NCI-H2029 treated with DMSO at 0.1 percent for 48 hours (cell line): ENCODE measurements at regions not wholly inside any gene's neighbourhood (a gene's known extent, or its start where the extent isn't known, plus 50 kb on each side); places are given as distances from the start of the nearest gene placed in this dataset.
A peak's percentile ranks its signal among the peaks of the same experiment; 100 is the strongest.
"Not testable (repeated sequence)": the region's sequence is repeated elsewhere in the genome, so short reads cannot be mapped to it uniquely, and the experiment has no call there.

Source experiments
- DNase-seq: peaks from one replicate; lab custom pipeline; 2025; lab: John Stamatoyannopoulos, UW

GRCh38 chr1:157460381-157460780 is 91.9 kb downstream of the FCRL5 start:
- no peak for DNase-seq

GRCh38 chr1:157457279-157457678 is 95.0 kb downstream of the FCRL5 start:
- DNase-seq, result no peak

- no peak for DNase-seq
Measured at GRCh38 chr1:157455318-157455717, 97.0 kb downstream of the FCRL5 start.

GRCh38 chr1:157450106-157450505 is 102.2 kb downstream of the FCRL5 start:
- no peak for DNase-seq

- DNase-seq, result no peak
Measured at GRCh38 chr1:157448636-157449035, 103.7 kb downstream of the FCRL5 start.

- DNase-seq, result not testable (repeated sequence)
Measured at GRCh38 chr1:157446356-157446755, 106.0 kb downstream of the FCRL5 start.

- not testable (repeated sequence) for DNase-seq
Measured at GRCh38 chr1:157445616-157446140, 106.6 kb downstream of the FCRL5 start.

GRCh38 chr1:157442065-157442464 is 110.2 kb downstream of the FCRL5 start:
- DNase-seq, result no peak

GRCh38 chr1:157439302-157439954 is 112.9 kb downstream of the FCRL5 start:
- DNase-seq, result no peak

GRCh38 chr1:157438613-157439012 is 113.7 kb downstream of the FCRL5 start:
- peak; percentile 52 for DNase-seq

- no peak for DNase-seq
Measured at GRCh38 chr1:157438146-157438545, 114.2 kb downstream of the FCRL5 start.

GRCh38 chr1:157437296-157437695 is 115.0 kb downstream of the FCRL5 start:
- DNase-seq, result no peak

GRCh38 chr1:157431751-157432150 is 120.6 kb downstream of the FCRL5 start:
- no peak for DNase-seq

- no peak for DNase-seq
Measured at GRCh38 chr1:157429601-157430240, 122.6 kb downstream of the FCRL5 start.

GRCh38 chr1:157423764-157424163 is 128.6 kb downstream of the FCRL5 start:
- not testable (repeated sequence) for DNase-seq

- DNase-seq, result no peak
Measured at GRCh38 chr1:157419845-157420542, 132.3 kb downstream of the FCRL5 start.

GRCh38 chr1:157418659-157419058 is 133.7 kb downstream of the FCRL5 start:
- DNase-seq, result no peak

- no peak for DNase-seq
Measured at GRCh38 chr1:157418231-157418630, 134.1 kb downstream of the FCRL5 start.

GRCh38 chr1:157415661-157416060 is 136.7 kb downstream of the FCRL5 start:
- DNase-seq, result no peak

- DNase-seq, result no peak
Measured at GRCh38 chr1:157412308-157412707, 140.0 kb downstream of the FCRL5 start.

GRCh38 chr1:157411769-157412168 is 140.5 kb downstream of the FCRL5 start:
- DNase-seq, result no peak

- no peak for DNase-seq
Measured at GRCh38 chr1:157411064-157411463, 141.3 kb downstream of the FCRL5 start.

GRCh38 chr1:157410457-157410856 is 141.9 kb downstream of the FCRL5 start:
- DNase-seq, result no peak
